ENCODE measurements at regions not wholly inside any gene's neighbourhood (a gene's known extent, or its start where the extent isn't known, plus 50 kb on each side); places are given as distances from the start of the nearest gene placed in this dataset.
A peak's percentile ranks its signal among the peaks of the same experiment; 100 is the strongest.
"Not testable (repeated sequence)": the region's sequence is repeated elsewhere in the genome, so short reads cannot be mapped to it uniquely, and the experiment has no call there.

- BruUV-seq (replicated peaks) = no TSS peak
- Histone ChIP-seq H3K9me2 (ENCODE audit: insufficient read depth) (no peaks in the 10 kb centered on the region), H3K4me2 (no peak overlapping the region), H3F3A (ENCODE audit: insufficient read depth, low read depth) (no peaks in the 10 kb centered on the region), H3K27ac (no peak overlapping the region), H3K79me2 (ENCODE audit: low read depth) (no peaks in the 10 kb centered on the region), H3K9me3 (ENCODE audit: insufficient read depth, low read depth) (no peaks in the 10 kb centered on the region), H3K27me3 (ENCODE audit: insufficient read depth, low read depth) (no peaks in the 10 kb centered on the region), H2AFZ (no peak overlapping the region), H3K4me1 (replicated peaks; ENCODE audit: insufficient read depth) (no peaks in the 10 kb centered on the region), H4K20me1 (ENCODE audit: insufficient read depth) (no peaks in the 10 kb centered on the region), H3K36me3 (ENCODE audit: low read depth) (no peaks in the 10 kb centered on the region), H3K4me3 (no peak overlapping the region)
- no peak for DNase-seq
- CTCF ChIA-PET = interaction anchor here (0.9 kb wide), 1 partner anchor 81 kb away, joined by 3 read pairs; no protein-coding TSS in a partner anchor
- POLR2A ChIA-PET (ENCODE audit: unreplicated experiment) = no interaction called here
- intact Hi-C loops (cut with micrococcal nuclease; ENCODE audit: unreplicated experiment) = no loop called here
- TF ChIP-seq EZH2 (IDR thresholded peaks at IDR 0.05; ENCODE audit: low read depth) (no peak), CTCF (conservative IDR thresholded peaks at IDR 0.05) (no peak)
These were observed 386.0 kb downstream of the DAD1 start for GRCh38 chr14:22203036-22203435.

DNA sequence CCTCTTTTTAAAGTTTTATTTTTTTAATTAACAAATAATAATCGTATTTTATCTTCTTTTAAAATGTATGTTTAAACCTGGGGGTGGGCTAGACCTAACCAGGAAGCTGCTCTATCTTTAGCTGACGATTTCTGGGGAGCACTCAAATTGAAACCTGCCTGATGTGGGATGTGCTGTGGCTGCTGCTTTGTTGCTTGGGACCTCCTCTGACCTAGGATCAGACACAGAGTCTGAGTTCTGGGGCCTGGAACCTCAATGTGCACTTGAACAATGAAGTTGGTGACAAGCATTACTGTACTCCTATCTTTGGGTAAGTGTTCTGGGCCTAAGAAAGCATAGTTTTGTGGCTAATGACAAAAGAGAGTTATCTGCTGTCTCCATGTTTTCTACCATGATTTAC lies 386.7 kb downstream of the DAD1 start:
- Histone ChIP-seq H3K27ac (no peak overlapping the region), H3K4me3 (no peak overlapping the region), H3K27me3 (ENCODE audit: insufficient read depth, low read depth) (no peaks in the 10 kb centered on the region), H3K79me2 (ENCODE audit: low read depth) (no peaks in the 10 kb centered on the region), H3K9me2 (ENCODE audit: insufficient read depth) (no peaks in the 10 kb centered on the region), H3K4me2 (no peak overlapping the region), H3K36me3 (ENCODE audit: low read depth) (no peaks in the 10 kb centered on the region), H2AFZ (no peak overlapping the region), H3F3A (ENCODE audit: insufficient read depth, low read depth) (no peaks in the 10 kb centered on the region), H3K9me3 (ENCODE audit: insufficient read depth, low read depth) (no peaks in the 10 kb centered on the region), H4K20me1 (ENCODE audit: insufficient read depth) (no peaks in the 10 kb centered on the region), H3K4me1 (replicated peaks; ENCODE audit: insufficient read depth) (no peaks in the 10 kb centered on the region)
- intact Hi-C loops (cut with micrococcal nuclease; ENCODE audit: unreplicated experiment) = no loop called here
- no peak for DNase-seq
- CTCF ChIA-PET = interaction anchor here (0.9 to 2.2 kb wide), 2 partner anchors 37 to 80 kb away, joined by 3 to 7 read pairs; no protein-coding TSS in a partner anchor
- BruUV-seq (replicated peaks) = no TSS peak
- POLR2A ChIA-PET (ENCODE audit: unreplicated experiment) = no interaction called here
- TF ChIP-seq CTCF (conservative IDR thresholded peaks at IDR 0.05) = no peak
- TF ChIP-seq EZH2 (IDR thresholded peaks at IDR 0.05; ENCODE audit: low read depth) = no peak

DNA sequence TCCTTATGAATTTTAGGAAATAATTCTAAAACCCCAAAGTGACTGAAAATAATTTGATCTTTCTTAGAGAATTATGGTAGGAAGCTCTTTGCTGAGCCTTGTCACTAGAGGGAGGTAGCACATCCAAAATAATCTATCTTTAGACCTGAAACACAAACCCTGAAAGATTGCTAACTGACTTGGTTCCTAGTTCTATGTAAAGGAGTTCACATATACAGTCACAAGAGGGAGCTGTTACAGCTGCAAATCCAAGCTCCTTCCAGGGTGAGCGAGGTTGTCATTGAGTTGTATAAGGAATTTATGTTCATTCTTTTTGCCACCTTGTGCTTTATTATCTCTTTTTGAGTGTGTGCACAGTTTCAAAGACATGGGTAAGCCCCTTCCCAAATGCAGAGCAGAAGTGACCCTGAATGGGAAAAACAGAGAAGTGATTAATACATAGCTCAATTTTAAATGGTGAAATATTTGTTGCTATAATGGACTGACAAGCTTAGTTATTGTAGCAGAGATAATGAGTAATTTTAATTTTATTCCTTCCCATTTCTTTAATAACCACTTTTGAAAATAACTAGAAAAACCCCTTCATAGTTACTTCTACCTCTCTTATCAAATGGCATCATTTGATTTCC lies 387.9 kb downstream of the DAD1 start:
- Histone ChIP-seq H3K4me1 (replicated peaks; ENCODE audit: insufficient read depth) (no peaks in the 10 kb centered on the region), H3F3A (ENCODE audit: insufficient read depth, low read depth) (no peaks in the 10 kb centered on the region), H3K27ac (no peak overlapping the region), H3K9me3 (ENCODE audit: insufficient read depth, low read depth) (no peaks in the 10 kb centered on the region), H4K20me1 (ENCODE audit: insufficient read depth) (no peaks in the 10 kb centered on the region), H3K9me2 (ENCODE audit: insufficient read depth) (no peaks in the 10 kb centered on the region), H2AFZ (no peak overlapping the region), H3K4me3 (no peak overlapping the region), H3K36me3 (ENCODE audit: low read depth) (no peaks in the 10 kb centered on the region), H3K79me2 (ENCODE audit: low read depth) (no peaks in the 10 kb centered on the region), H3K27me3 (ENCODE audit: insufficient read depth, low read depth) (no peaks in the 10 kb centered on the region), H3K4me2 (no peak overlapping the region)
- DNase-seq = peak; percentile 15 to 47
- ChIA-PET CTCF (interaction anchor here (0.7 to 2.2 kb wide), 15 partner anchors 11 to 355 kb away, joined by 3 to 18 read pairs (median 4); no protein-coding TSS in a partner anchor), POLR2A (ENCODE audit: unreplicated experiment) (interaction anchor here (0.7 to 0.8 kb wide), 2 partner anchors 26 to 42 kb away, joined by 7 to 8 read pairs; no protein-coding TSS in a partner anchor)
- no TSS peak for BruUV-seq (replicated peaks)
- intact Hi-C loops (cut with micrococcal nuclease; ENCODE audit: unreplicated experiment) = no loop called here
- TF ChIP-seq CTCF (conservative IDR thresholded peaks at IDR 0.05) = peak; percentile 79
- no peak for TF ChIP-seq EZH2 (IDR thresholded peaks at IDR 0.05; ENCODE audit: low read depth)

DNA sequence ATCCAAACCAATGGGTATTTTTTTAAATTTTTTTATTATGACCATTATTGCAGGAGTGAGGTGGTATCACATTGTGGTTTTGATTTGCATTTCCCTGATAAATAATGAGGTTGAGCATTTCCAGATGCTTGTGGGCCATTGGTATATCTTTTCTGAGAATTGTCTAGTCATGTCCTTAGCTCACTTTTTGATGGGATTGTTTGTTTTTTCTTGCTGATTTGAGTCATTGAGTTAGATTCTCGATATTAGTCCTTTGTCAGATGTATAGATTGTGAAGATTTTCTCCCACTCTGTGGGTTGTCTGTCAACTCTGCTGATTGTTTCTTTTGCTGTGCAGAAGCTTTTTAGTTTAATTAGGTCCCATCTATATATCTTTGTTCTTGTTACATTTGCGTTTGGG lies 388.9 kb downstream of the DAD1 start:
- H3K4me1 ChIP-seq (replicated peaks; ENCODE audit: insufficient read depth); H2AFZ ChIP-seq; H3K79me2 ChIP-seq (ENCODE audit: low read depth); POLR2A ChIA-PET (ENCODE audit: unreplicated experiment); DNase-seq; H3K9me3 ChIP-seq (ENCODE audit: insufficient read depth, low read depth); H3F3A ChIP-seq (ENCODE audit: insufficient read depth, low read depth); H3K4me2 ChIP-seq; H3K36me3 ChIP-seq (ENCODE audit: low read depth); H3K27ac ChIP-seq; BruUV-seq (replicated peaks); H3K4me3 ChIP-seq; intact Hi-C loops (cut with micrococcal nuclease; ENCODE audit: unreplicated experiment); H3K27me3 ChIP-seq (ENCODE audit: insufficient read depth, low read depth); H4K20me1 ChIP-seq (ENCODE audit: insufficient read depth); H3K9me2 ChIP-seq (ENCODE audit: insufficient read depth): not testable (repeated sequence)
- CTCF ChIA-PET = interaction anchor here (0.6 kb wide), 1 partner anchor 65 kb away, joined by 4 read pairs; no protein-coding TSS in a partner anchor

All from PC-9 (cell line).